HEK293T (cell line): ENCODE measurements at regions not wholly inside any gene's neighbourhood (a gene's known extent, or its start where the extent isn't known, plus 50 kb on each side); places are given as distances from the start of the nearest gene placed in this dataset.

Experiments used
- CTCF ChIA-PET: fragments of 350-600 bp; formaldehyde crosslinking; extraction: SDS; loops from one replicate; lab custom pipeline; 2021; ENCODE audit warnings: antibody characterized with exemption, inconsistent platforms; lab: Yijun Ruan, JAX
- POLR2A ChIA-PET: fragments of 350-600 bp; formaldehyde crosslinking; extraction: SDS; loops from one replicate; lab custom pipeline; 2020; ENCODE audit warnings: antibody characterized with exemption, inconsistent platforms; lab: Yijun Ruan, JAX
- DNase-seq: peaks from one replicate; pipeline ENCODE4 v3.0.0; 2012; ENCODE audit warnings: mixed read lengths; ENCODE audit errors: extremely low spot score
- ARNT ChIP-seq: fragments of 450-650 bp; IDR thresholded peaks from 2 replicates; pipeline ENCODE4 v1.6.1; 2017; ENCODE audit warnings: mild to moderate bottlenecking
- BHLHE40 ChIP-seq: fragments of 450-650 bp; IDR thresholded peaks from 2 replicates; pipeline ENCODE4 v1.6.1; 2016; ENCODE audit warnings: mild to moderate bottlenecking, moderate library complexity, borderline replicate concordance
- CTBP1 ChIP-seq: fragments of 450-650 bp; IDR thresholded peaks from 2 replicates; pipeline ENCODE4 v1.6.1; 2016; ENCODE audit warnings: borderline replicate concordance
- ELF4 ChIP-seq: fragments of 450-650 bp; IDR thresholded peaks from 2 replicates; pipeline ENCODE4 v1.6.1; 2017; ENCODE audit warnings: antibody characterized with exemption
- FOXA1 ChIP-seq: fragments of 450-650 bp; IDR thresholded peaks from 2 replicates; pipeline ENCODE4 v1.6.1; 2016; ENCODE audit warnings: mild to moderate bottlenecking
- FOXK2 ChIP-seq: fragments of 450-650 bp; IDR thresholded peaks from 2 replicates; pipeline ENCODE4 v1.6.1; 2016; ENCODE audit warnings: mild to moderate bottlenecking
- LEF1 ChIP-seq: fragments of 450-650 bp; IDR thresholded peaks from 2 replicates; pipeline ENCODE4 v1.6.1; 2017; ENCODE audit warnings: mild to moderate bottlenecking, borderline replicate concordance
- SP1 ChIP-seq: fragments of 450-650 bp; IDR thresholded peaks from 2 replicates; pipeline ENCODE4 v1.6.1; 2017
- TARDBP ChIP-seq: fragments of 450-650 bp; IDR thresholded peaks from 2 replicates; pipeline ENCODE4 v1.6.1; 2016
- ZNF384 ChIP-seq: fragments of 450-650 bp; IDR thresholded peaks from 2 replicates; pipeline ENCODE4 v1.6.1; 2016

- POLR2A ChIA-PET = no interaction called here
- CTCF ChIA-PET = no interaction called here
- DNase-seq = no peak
- TF ChIP-seq LEF1 = no peak
Measured at GRCh38 chr9:69987457-69987856, 56.2 kb upstream of the MAMDC2 start.

GRCh38 chr9:69993110-69993509, 50.5 kb upstream of the MAMDC2 start:
- TF ChIP-seq ELF4 = no peak
- no peak for TF ChIP-seq ZNF384
- TF ChIP-seq SP1 = no peak
- no peak for TF ChIP-seq BHLHE40
- no peak for TF ChIP-seq ARNT
- TF ChIP-seq FOXA1 = no peak
- no peak for TF ChIP-seq FOXK2
- TF ChIP-seq CTBP1 = no peak
- no peak for TF ChIP-seq TARDBP
- no peak for DNase-seq
- ChIA-PET POLR2A (no interaction called here), CTCF (no interaction called here)
